ENCODE measurements at regions not wholly inside any gene's neighbourhood (a gene's known extent, or its start where the extent isn't known, plus 50 kb on each side); places are given as distances from the start of the nearest gene placed in this dataset.

GRCh38 chr5:107808671-107809137, 138.0 kb upstream of the EFNA5 start:
- DNase-seq (ENCODE audit: low spot score), result peak; percentile 83

DNA sequence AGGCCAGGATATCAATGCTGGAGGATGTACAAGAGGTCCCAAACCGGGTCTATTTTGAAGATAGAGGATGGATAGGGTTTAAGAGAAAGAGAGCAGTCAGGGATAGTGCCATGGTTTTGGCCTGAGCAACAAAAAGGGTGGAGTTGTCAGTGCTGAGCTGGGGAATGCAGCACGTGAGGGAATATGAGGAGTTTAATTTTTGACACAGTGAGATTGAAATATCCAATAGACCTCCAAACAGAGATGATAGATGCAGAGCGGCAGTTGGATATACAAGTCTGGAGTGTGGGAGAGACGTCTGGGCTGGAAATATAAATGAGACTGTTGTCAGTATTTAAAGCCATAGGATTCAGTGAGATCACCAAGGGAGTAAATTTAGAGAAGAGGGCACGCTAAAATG, 136.7 kb upstream of the EFNA5 start:
- DNase-seq (ENCODE audit: low spot score), result no peak

GRCh38 chr5:107806705-107807104, 136.0 kb upstream of the EFNA5 start:
- no peak for DNase-seq (ENCODE audit: low spot score)

GRCh38 chr5:107806271-107806670, 135.5 kb upstream of the EFNA5 start:
- DNase-seq (ENCODE audit: low spot score), result no peak

- DNase-seq (ENCODE audit: low spot score), result no peak
These were observed 135.1 kb upstream of the EFNA5 start for GRCh38 chr5:107805824-107806223.

DNA sequence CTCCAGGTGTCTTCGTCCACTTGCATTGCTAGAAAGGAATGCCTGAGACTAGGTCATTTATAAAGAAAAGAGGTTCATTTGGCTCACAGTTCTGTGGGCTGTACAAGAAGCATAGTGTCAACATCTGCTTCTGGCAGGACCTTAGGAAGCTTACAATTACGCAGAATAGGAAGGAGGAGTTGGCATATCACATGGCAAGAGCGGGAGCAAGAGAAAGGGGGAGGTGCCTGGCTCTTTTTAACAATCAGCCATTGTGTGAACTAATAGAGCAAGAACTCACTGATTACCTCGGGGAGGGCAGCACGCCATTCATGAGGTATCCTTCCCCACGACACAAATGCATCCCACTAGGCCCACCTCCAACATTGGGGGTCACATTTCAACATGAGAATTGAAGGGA, 134.4 kb upstream of the EFNA5 start:
- DNase-seq (ENCODE audit: low spot score), result no peak

DNA sequence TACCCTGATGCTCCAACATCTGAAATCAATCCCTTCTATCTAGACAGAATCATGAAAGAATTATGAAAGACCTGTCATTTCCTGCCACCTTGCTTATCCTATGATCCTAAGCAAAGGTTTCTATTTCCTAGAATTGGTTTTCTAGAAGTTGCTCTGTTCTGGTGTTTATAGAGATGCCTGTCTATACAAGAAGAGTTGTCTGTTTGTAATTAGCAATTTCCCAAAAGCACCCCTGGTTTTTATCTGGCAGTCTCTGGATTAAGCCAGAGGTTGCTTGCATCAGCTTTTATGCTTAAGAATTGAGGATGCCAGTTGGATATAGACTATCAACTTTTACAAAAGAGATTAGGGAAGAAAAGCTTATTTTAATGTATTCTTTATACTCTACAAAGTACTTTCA, 133.0 kb upstream of the EFNA5 start:
- no peak for DNase-seq (ENCODE audit: low spot score)

- no peak for DNase-seq (ENCODE audit: low spot score)
These were observed 130.3 kb upstream of the EFNA5 start for GRCh38 chr5:107801061-107801460.

- DNase-seq (ENCODE audit: low spot score), result no peak
These were observed 128.6 kb upstream of the EFNA5 start for GRCh38 chr5:107799306-107799705.

- DNase-seq (ENCODE audit: low spot score), result no peak
These were observed 126.1 kb upstream of the EFNA5 start for GRCh38 chr5:107796797-107797196.

GRCh38 chr5:107794741-107795140, 124.0 kb upstream of the EFNA5 start:
- no peak for DNase-seq (ENCODE audit: low spot score)

DNA sequence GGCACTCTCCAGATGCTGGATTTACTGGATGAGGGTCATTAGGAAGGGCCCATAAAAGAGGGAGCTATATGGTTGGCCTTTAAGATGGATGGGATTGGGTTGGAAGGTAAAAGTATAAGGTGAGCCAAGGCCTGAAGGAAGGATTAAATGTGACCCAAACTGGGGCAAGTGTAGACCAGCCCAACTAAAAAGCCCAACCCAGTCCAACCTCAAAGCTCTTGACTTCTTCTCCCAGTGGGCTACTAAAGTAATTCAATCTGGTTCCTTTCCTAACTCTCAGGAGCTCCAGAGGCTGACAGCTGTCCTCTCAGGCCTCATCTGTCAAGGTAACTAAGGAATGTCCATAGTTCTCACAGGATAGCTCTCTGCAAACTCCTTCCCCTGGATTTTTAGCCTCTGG, 122.2 kb upstream of the EFNA5 start:
- no peak for DNase-seq (ENCODE audit: low spot score)

DNA sequence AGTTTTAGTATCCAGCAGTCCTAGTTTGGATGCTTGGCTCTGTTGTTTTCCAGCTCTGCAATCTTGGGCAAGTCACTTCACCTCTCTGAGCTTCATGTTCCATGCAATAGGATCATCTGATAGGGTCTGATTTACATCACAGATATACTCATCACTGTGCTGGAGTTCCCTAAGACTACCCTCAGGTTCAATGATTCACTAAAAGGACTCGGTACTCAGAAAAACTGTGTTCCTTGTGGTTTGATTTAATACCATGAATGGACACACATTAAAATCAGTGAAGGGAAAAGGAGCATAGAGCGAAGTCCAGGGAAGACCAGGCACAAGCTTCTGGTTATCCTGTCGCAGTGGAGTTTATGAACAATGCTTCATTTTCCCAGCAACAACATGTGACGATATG, 119.9 kb upstream of the EFNA5 start:
- no peak for DNase-seq (ENCODE audit: low spot score)

GRCh38 chr5:107786424-107786823, 115.7 kb upstream of the EFNA5 start:
- DNase-seq (ENCODE audit: low spot score), result no peak

DNA sequence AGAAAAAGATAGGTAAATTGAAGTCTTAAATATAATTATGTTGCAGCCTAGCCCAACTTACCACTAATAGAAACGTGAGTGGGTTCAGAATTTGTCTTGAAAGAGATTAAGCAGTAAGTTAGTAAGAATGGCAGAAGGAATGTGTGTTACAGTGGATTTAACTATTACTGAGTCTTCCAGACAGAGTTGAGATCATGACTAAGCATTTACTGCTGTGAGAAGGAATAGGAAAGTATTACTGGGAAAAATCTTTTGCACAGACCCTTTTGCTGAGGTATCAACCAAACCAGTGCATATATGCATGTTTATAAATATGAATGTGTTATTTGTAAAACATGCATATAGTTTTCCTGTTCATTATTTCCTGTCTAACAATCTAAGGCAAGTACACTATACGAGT, 112.8 kb upstream of the EFNA5 start:
- DNase-seq (ENCODE audit: low spot score), result no peak

- no peak for DNase-seq (ENCODE audit: low spot score)
These were observed 111.9 kb upstream of the EFNA5 start for GRCh38 chr5:107782561-107783169.

- DNase-seq (ENCODE audit: low spot score), result no peak
These were observed 110.7 kb upstream of the EFNA5 start for GRCh38 chr5:107781451-107781850.

- no peak for DNase-seq (ENCODE audit: low spot score)
These were observed 108.7 kb upstream of the EFNA5 start for GRCh38 chr5:107779437-107779836.

DNA sequence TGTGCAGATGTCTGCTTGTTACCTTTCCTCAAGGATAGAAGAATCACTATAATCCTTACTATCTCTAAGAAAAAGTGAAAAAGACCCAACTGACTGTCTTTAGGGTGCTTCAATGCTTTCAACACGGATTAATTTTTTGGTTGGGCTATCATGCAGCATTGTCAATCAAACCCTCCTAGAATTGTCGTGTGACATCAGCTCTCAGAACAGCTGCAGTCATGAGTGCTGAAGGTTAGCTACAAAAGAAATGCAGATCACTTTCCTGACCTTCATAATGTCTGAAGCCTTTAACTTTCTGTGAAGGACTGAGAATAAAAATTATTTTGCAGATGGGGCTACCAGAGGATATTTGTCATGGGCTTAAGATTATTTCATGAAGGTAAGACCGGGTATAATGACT, 107.9 kb upstream of the EFNA5 start:
- DNase-seq (ENCODE audit: low spot score), result no peak

GRCh38 chr5:107776922-107777740, 106.4 kb upstream of the EFNA5 start:
- DNase-seq (ENCODE audit: low spot score), result no peak

GRCh38 chr5:107776506-107776905, 105.8 kb upstream of the EFNA5 start:
- DNase-seq (ENCODE audit: low spot score), result no peak

GRCh38 chr5:107774316-107774715, 103.6 kb upstream of the EFNA5 start:
- no peak for DNase-seq (ENCODE audit: low spot score)

DNA sequence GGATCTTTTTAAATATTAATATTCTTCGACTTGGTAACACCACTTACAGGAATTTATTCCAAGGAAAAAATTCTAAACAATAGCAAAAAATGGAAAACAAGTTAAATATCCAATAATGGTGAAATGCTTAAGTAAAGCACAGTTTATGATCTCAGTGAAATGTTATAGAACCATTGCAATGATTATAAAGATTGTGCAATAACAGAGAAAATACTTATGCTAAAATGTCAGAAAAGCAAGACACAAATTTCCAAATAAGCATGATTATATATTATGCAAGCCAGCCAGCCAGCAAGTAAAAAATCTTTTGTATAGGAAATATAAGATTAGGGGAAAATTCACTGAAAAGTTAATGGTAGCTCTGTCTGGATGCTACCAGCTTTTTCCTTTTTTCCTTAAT, 102.7 kb upstream of the EFNA5 start:
- DNase-seq (ENCODE audit: low spot score), result no peak

All from ecto neural progenitor cell (in vitro differentiated cells).